HG03095 (cell line): ENCODE measurements at regions not wholly inside any gene's neighbourhood (a gene's known extent, or its start where the extent isn't known, plus 50 kb on each side); places are given as distances from the start of the nearest gene placed in this dataset.

Experiments
- ATAC-seq: cut with Tn5 transposase; IDR thresholded peaks from one replicate; pipeline ENCODE4 v1.9.1; 2021; ENCODE audit warnings: moderate library complexity; ENCODE audit not compliant: unreplicated experiment

GRCh38 chr18:37754141-37754540 lies 188.5 kb upstream of the CELF4 start:
- ATAC-seq: no peak

GRCh38 chr18:37742436-37742835 lies 176.8 kb upstream of the CELF4 start:
- no peak for ATAC-seq

GRCh38 chr18:37741032-37741623 lies 175.5 kb upstream of the CELF4 start:
- no peak for ATAC-seq

- no peak for ATAC-seq
Measured at GRCh38 chr18:37734406-37734805, 168.8 kb upstream of the CELF4 start.

GRCh38 chr18:37729716-37730115 lies 164.1 kb upstream of the CELF4 start:
- no peak for ATAC-seq

- ATAC-seq: no peak
Measured at GRCh38 chr18:37724206-37724605, 158.6 kb upstream of the CELF4 start.

- ATAC-seq: no peak
Measured at GRCh38 chr18:37721544-37722522, 156.2 kb upstream of the CELF4 start.

GRCh38 chr18:37720663-37721062 lies 155.1 kb upstream of the CELF4 start:
- no peak for ATAC-seq

- ATAC-seq: no peak
Measured at GRCh38 chr18:37717656-37718055, 152.1 kb upstream of the CELF4 start.

- no peak for ATAC-seq
Measured at GRCh38 chr18:37717098-37717497, 151.5 kb upstream of the CELF4 start.

GRCh38 chr18:37716106-37716735 lies 150.6 kb upstream of the CELF4 start:
- ATAC-seq: no peak

GRCh38 chr18:37714691-37715090 lies 149.1 kb upstream of the CELF4 start:
- no peak for ATAC-seq

GRCh38 chr18:37712776-37713175 lies 147.2 kb upstream of the CELF4 start:
- ATAC-seq: no peak

- no peak for ATAC-seq
Measured at GRCh38 chr18:37711766-37712505, 146.3 kb upstream of the CELF4 start.

- ATAC-seq: no peak
Measured at GRCh38 chr18:37710726-37711125, 145.1 kb upstream of the CELF4 start.

- ATAC-seq: no peak
Measured at GRCh38 chr18:37709740-37710139, 144.1 kb upstream of the CELF4 start.

GRCh38 chr18:37705016-37705415 lies 139.4 kb upstream of the CELF4 start:
- ATAC-seq: no peak

GRCh38 chr18:37702841-37703240 lies 137.2 kb upstream of the CELF4 start:
- ATAC-seq: no peak

- ATAC-seq: no peak
Measured at GRCh38 chr18:37701967-37702366, 136.4 kb upstream of the CELF4 start.

GRCh38 chr18:37698508-37699040 lies 133.0 kb upstream of the CELF4 start:
- no peak for ATAC-seq

GRCh38 chr18:37694516-37694915 lies 128.9 kb upstream of the CELF4 start:
- no peak for ATAC-seq
